H1 (cell line): ENCODE measurements at regions not wholly inside any gene's neighbourhood (a gene's known extent, or its start where the extent isn't known, plus 50 kb on each side); places are given as distances from the start of the nearest gene placed in this dataset.

Experiments used
- CTCF ChIA-PET: fragments of 300-600 bp; sonication (Branson Sonifier 250); formaldehyde crosslinking; loops from one replicate; lab custom pipeline; 2021; ENCODE audit not compliant: partially characterized antibody; lab: Charles Lee
- POLR2A ChIA-PET: fragments of 300-600 bp; sonication (Branson Sonifier 250); formaldehyde crosslinking; loops from one replicate; lab custom pipeline; 2021; ENCODE audit warnings: inconsistent platforms; ENCODE audit not compliant: partially characterized antibody; lab: Charles Lee
- DNase-seq, 2 experiments: peaks; one replicate each; pipeline versions ENCODE4 v3.0.0 to v3.0.0-alpha.2; 2010 to 2022; ENCODE audit warnings: low spot score in 2 of 2, low read depth in 1 of 2, mixed read lengths in 1 of 2
- FAIRE-seq: peaks from 2 replicates; lab custom pipeline; 2011; peaks lifted over from hg19 to GRCh38; lab: Jason Lieb, UNC
- H2AFZ ChIP-seq: 2 replicates; pipeline ENCODE4 v1.8.1; 2012; ENCODE audit warnings: low read length, inconsistent platforms
- H2AK5ac ChIP-seq: 2 replicates; pipeline ENCODE4 v1.6.1; 2013; ENCODE audit warnings: low read depth, low read length
- H2BK120ac ChIP-seq: replicated peaks from 2 replicates; pipeline ENCODE3; 2013; ENCODE audit warnings: low read depth, low read length, inconsistent platforms
- H2BK12ac ChIP-seq: 2 replicates; pipeline ENCODE4 v1.6.1; 2013; ENCODE audit warnings: low read depth, low read length
- H2BK15ac ChIP-seq: 2 replicates; pipeline ENCODE4 v1.6.1; 2013; ENCODE audit warnings: low read length
- H2BK20ac ChIP-seq: 2 replicates; pipeline ENCODE4 v1.6.1; 2013; ENCODE audit warnings: low read length
- H2BK5ac ChIP-seq: 2 replicates; pipeline ENCODE4 v1.6.1; 2013; ENCODE audit warnings: low read depth, low read length
- H3K14ac ChIP-seq: 2 replicates; pipeline ENCODE4 v1.6.1; 2013; ENCODE audit warnings: inconsistent platforms; ENCODE audit not compliant: insufficient read length
- H3K18ac ChIP-seq: 2 replicates; pipeline ENCODE4 v1.6.1; 2013; ENCODE audit warnings: low read length; ENCODE audit errors: extremely low read depth
- H3K23ac ChIP-seq: 2 replicates; pipeline ENCODE4 v1.6.1; 2013; ENCODE audit warnings: inconsistent platforms; ENCODE audit not compliant: insufficient read length
- H3K23me2 ChIP-seq: 2 replicates; pipeline ENCODE4 v1.6.1; 2013; ENCODE audit warnings: low read depth, low read length
- H3K27ac ChIP-seq: 2 replicates; pipeline ENCODE4 v1.6.1; 2011; ENCODE audit warnings: low read depth, low read length, inconsistent platforms
- H3K27me3 ChIP-seq, 4 experiments: replicated peaks in 1 of 4; 1 replicate in 1 of 4; 2 replicates in 3 of 4; pipeline versions ENCODE4 v1.6.1 to v1.8.1; 2011 to 2013; ENCODE audit warnings: low read length in 3 of 4, mild to moderate bottlenecking in 3 of 4, inconsistent platforms in 2 of 4, mixed read lengths in 2 of 4, moderate library complexity in 1 of 4; ENCODE audit not compliant: control insufficient read depth in 3 of 4, insufficient read depth in 3 of 4; ENCODE audit errors: extremely low read depth in 1 of 4
- H3K36me3 ChIP-seq, 4 experiments: 2 replicates each; pipeline versions ENCODE4 v1.6.1 to v1.8.1; 2011 to 2013; ENCODE audit warnings: mild to moderate bottlenecking in 4 of 4, low read length in 3 of 4, moderate library complexity in 2 of 4, control low read depth in 1 of 4, inconsistent platforms in 1 of 4; ENCODE audit not compliant: insufficient read depth in 4 of 4, control insufficient read depth in 2 of 4
- H3K4ac ChIP-seq: replicated peaks from 2 replicates; pipeline ENCODE3; 2013; ENCODE audit warnings: low read length, low read depth, mixed read lengths, inconsistent platforms; ENCODE audit not compliant: insufficient read length
- H3K4me1 ChIP-seq, 4 experiments: replicated peaks in 1 of 4; 1 replicate in 1 of 4; 2 replicates in 3 of 4; pipeline versions ENCODE4 v1.6.1 to v1.8.1; 2011 to 2013; ENCODE audit warnings: low read length in 3 of 4, inconsistent platforms in 2 of 4, mixed read lengths in 1 of 4; ENCODE audit not compliant: insufficient read depth in 4 of 4, control insufficient read depth in 3 of 4
- H3K4me2 ChIP-seq, 2 experiments: 2 replicates each; pipeline versions ENCODE4 v1.6.1 to v1.8.1; 2011 to 2013; ENCODE audit warnings: low read depth in 2 of 2, low read length in 2 of 2, control low read depth in 1 of 2, inconsistent platforms in 1 of 2, mild to moderate bottlenecking in 1 of 2; ENCODE audit not compliant: insufficient read depth in 1 of 2
- H3K4me3 ChIP-seq, 4 experiments: fragments of 200-600, 300-600 bp in 1 of 4; sonication (generic), shearing (Covaris generic), sonication (Bioruptor Twin) in 1 of 4; 2 replicates each; pipeline versions ENCODE4 v1.5.1 to v1.8.1; 2011 to 2016; ENCODE audit warnings: low read length in 4 of 4, low read depth in 3 of 4, control low read depth in 2 of 4, inconsistent platforms in 2 of 4, mild to moderate bottlenecking in 2 of 4, mixed read lengths in 1 of 4, moderate library complexity in 1 of 4; ENCODE audit not compliant: insufficient read depth in 2 of 4; ENCODE audit errors: extremely low read depth in 1 of 4
- H3K56ac ChIP-seq: replicated peaks from 2 replicates; pipeline ENCODE3; 2013; ENCODE audit warnings: low read depth, mild to moderate bottlenecking, mixed read lengths, low read length, inconsistent platforms; ENCODE audit not compliant: insufficient read length
- H3K79me1 ChIP-seq: 2 replicates; pipeline ENCODE4 v1.6.1; 2013; ENCODE audit warnings: low read depth, low read length, control low read depth
- H3K79me2 ChIP-seq, 2 experiments: 2 replicates each; pipeline versions ENCODE4 v1.6.1 to v1.8.1; 2012 to 2013; ENCODE audit warnings: low read length in 2 of 2, mild to moderate bottlenecking in 2 of 2, inconsistent platforms in 1 of 2; ENCODE audit not compliant: insufficient read depth in 2 of 2, control insufficient read depth in 1 of 2
- H3K9ac ChIP-seq, 4 experiments: replicated peaks in 1 of 4; 1 replicate in 1 of 4; 2 replicates in 3 of 4; pipeline versions ENCODE4 v1.6.1 to v1.8.1; 2011 to 2013; ENCODE audit warnings: low read depth in 3 of 4, low read length in 3 of 4, control low read depth in 2 of 4, mild to moderate bottlenecking in 2 of 4, moderate library complexity in 2 of 4, inconsistent platforms in 1 of 4; ENCODE audit errors: extremely low read depth in 1 of 4
- H3K9me3 ChIP-seq, 2 experiments: 2 replicates each; pipeline versions ENCODE4 v1.6.1 to v1.8.1; 2012 to 2013; ENCODE audit warnings: mild to moderate bottlenecking in 2 of 2, moderate library complexity in 2 of 2, control low read depth in 1 of 2, inconsistent platforms in 1 of 2, low read depth in 1 of 2, low read length in 1 of 2, mixed read lengths in 1 of 2; ENCODE audit not compliant: insufficient read depth in 2 of 2
- H4K20me1 ChIP-seq, 2 experiments: replicated peaks in 1 of 2; 2 replicates each; pipeline versions ENCODE3 to v1.8.1; 2011 to 2013; ENCODE audit warnings: inconsistent platforms in 2 of 2, low read length in 2 of 2, mild to moderate bottlenecking in 1 of 2; ENCODE audit not compliant: insufficient read depth in 2 of 2, control insufficient read depth in 1 of 2
- H4K5ac ChIP-seq: 2 replicates; pipeline ENCODE4 v1.6.1; 2013; ENCODE audit warnings: low read length, low read depth, mixed read lengths, inconsistent platforms; ENCODE audit not compliant: insufficient read length
- H4K8ac ChIP-seq: 2 replicates; pipeline ENCODE4 v1.8.0; 2013; ENCODE audit warnings: mild to moderate bottlenecking, moderate library complexity, low read length, inconsistent platforms; ENCODE audit not compliant: insufficient read depth; ENCODE audit errors: extremely low read depth
- H4K91ac ChIP-seq: replicated peaks from 2 replicates; pipeline ENCODE3; 2013; ENCODE audit warnings: low read length, mixed read lengths, inconsistent platforms; ENCODE audit not compliant: insufficient read length
- ATF3 ChIP-seq: IDR thresholded peaks from 2 replicates; pipeline ENCODE4 v1.6.1; 2011; ENCODE audit warnings: low read depth, mild to moderate bottlenecking, low read length; ENCODE audit not compliant: insufficient read depth
- FOSL1 ChIP-seq: IDR thresholded peaks from 2 replicates; pipeline ENCODE4 v1.6.1; 2011; ENCODE audit warnings: mild to moderate bottlenecking, low read depth, low read length, moderate library complexity; ENCODE audit not compliant: insufficient read depth
- HDAC6 ChIP-seq: IDR thresholded peaks from one replicate; pipeline ENCODE4 v1.7.1; 2012; ENCODE audit warnings: low read depth, mild to moderate bottlenecking, inconsistent platforms, low read length, moderate library complexity
- WGBS, 2 experiments: shearing (Covaris generic) in 1 of 2; methylation state at CpG; one replicate each; pipeline versions ENCODE4 v1.1.6 to v1.1.7; 2013 to 2015; ENCODE audit warnings: low lambda C conversion rate in 2 of 2, mixed read lengths in 2 of 2, inconsistent platforms in 1 of 2, low coverage in 1 of 2, missing lambda C conversion rate in 1 of 2; ENCODE audit not compliant: insufficient replicate concordance in 2 of 2, insufficient coverage in 1 of 2, insufficient read length in 1 of 2; ENCODE audit errors: extremely low coverage in 1 of 2, missing lambda C conversion rate in 1 of 2; 5-methylcytosine and 5-hydroxymethylcytosine counted together

GRCh38 chr9:10999646-11000045, 386.8 kb upstream of the PTPRD start:
- Histone ChIP-seq H4K8ac (no peak overlapping the region), H2AFZ (peak overlapping the region; percentile 69; the same call in 1 of the 2 replicates), H3K23ac (no peak overlapping the region), H3K79me2 (no peaks in the 10 kb centered on the region), H2AK5ac (no peak overlapping the region), H4K91ac (no peak overlapping the region), H3K56ac (no peak overlapping the region), H3K23me2 (no peaks in the 10 kb centered on the region), H4K5ac (no peak overlapping the region)
- POLR2A ChIA-PET = no interaction called here
- CTCF ChIA-PET = interaction anchor here (1.4 kb wide), 1 partner anchor 25 kb away, joined by 3 read pairs; no protein-coding TSS in a partner anchor
- no peak for FAIRE-seq
- no peak for TF ChIP-seq FOSL1
- TF ChIP-seq HDAC6 = no peak
- TF ChIP-seq ATF3 = no peak
- TF ChIP-seq, all 59 proteins: peak for 0
- H2BK15ac ChIP-seq = no peak overlapping the region
- H3K4ac ChIP-seq = no peak overlapping the region
- no peaks in the 10 kb centered on the region for H3K79me1 ChIP-seq
- H3K4me3 ChIP-seq = no peak overlapping the region
- H3K36me3 ChIP-seq = no peaks in the 10 kb centered on the region
- H4K20me1 ChIP-seq = no peaks in the 10 kb centered on the region
- no peak overlapping the region for H2BK120ac ChIP-seq
- H3K9ac ChIP-seq = no peak overlapping the region
- no peak overlapping the region for H2BK20ac ChIP-seq
- H3K27me3 ChIP-seq = no peaks in the 10 kb centered on the region
- H3K4me2 ChIP-seq = no peak overlapping the region
- H3K27ac ChIP-seq = no peak overlapping the region
- 93% methylated on average over 4 of the region's 4 CpGs; no CpG with 5 or more reads in 1 of the 2 experiments for WGBS, 2 experiments
- H3K14ac ChIP-seq = no peak overlapping the region
- no peaks in the 10 kb centered on the region for H3K9me3 ChIP-seq
- no peaks in the 10 kb centered on the region for H3K4me1 ChIP-seq
- no peak for DNase-seq
- no peak overlapping the region for H2BK12ac ChIP-seq
- no peak overlapping the region for H3K18ac ChIP-seq
- H2BK5ac ChIP-seq = no peak overlapping the region
